ENCODE measurements at regions not wholly inside any gene's neighbourhood (a gene's known extent, or its start where the extent isn't known, plus 50 kb on each side); places are given as distances from the start of the nearest gene placed in this dataset.

DNA sequence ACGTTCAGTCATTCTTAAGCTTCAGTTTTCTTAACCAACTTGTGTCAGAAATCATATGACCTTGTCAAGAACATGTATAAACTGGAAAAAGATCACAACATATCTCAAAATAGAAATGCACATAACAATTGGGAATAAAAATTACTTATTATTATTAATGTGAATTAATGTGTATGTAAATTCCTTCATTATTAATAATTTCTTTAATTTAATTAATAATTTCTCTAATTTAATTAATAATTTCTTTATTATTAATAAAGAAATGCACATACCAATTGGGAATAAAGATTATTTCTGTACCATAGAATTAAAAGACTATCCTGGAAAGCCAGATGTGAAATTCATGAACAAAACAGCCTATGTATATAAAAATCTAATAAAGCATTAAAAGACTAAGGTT is 718.5 kb upstream of the PCDH7 start:
- no peak for TF ChIP-seq SIN3A (IDR thresholded peaks at IDR 0.05; ENCODE audit: borderline replicate concordance, insufficient read depth, low read length)
- TF ChIP-seq, protein P1, sequence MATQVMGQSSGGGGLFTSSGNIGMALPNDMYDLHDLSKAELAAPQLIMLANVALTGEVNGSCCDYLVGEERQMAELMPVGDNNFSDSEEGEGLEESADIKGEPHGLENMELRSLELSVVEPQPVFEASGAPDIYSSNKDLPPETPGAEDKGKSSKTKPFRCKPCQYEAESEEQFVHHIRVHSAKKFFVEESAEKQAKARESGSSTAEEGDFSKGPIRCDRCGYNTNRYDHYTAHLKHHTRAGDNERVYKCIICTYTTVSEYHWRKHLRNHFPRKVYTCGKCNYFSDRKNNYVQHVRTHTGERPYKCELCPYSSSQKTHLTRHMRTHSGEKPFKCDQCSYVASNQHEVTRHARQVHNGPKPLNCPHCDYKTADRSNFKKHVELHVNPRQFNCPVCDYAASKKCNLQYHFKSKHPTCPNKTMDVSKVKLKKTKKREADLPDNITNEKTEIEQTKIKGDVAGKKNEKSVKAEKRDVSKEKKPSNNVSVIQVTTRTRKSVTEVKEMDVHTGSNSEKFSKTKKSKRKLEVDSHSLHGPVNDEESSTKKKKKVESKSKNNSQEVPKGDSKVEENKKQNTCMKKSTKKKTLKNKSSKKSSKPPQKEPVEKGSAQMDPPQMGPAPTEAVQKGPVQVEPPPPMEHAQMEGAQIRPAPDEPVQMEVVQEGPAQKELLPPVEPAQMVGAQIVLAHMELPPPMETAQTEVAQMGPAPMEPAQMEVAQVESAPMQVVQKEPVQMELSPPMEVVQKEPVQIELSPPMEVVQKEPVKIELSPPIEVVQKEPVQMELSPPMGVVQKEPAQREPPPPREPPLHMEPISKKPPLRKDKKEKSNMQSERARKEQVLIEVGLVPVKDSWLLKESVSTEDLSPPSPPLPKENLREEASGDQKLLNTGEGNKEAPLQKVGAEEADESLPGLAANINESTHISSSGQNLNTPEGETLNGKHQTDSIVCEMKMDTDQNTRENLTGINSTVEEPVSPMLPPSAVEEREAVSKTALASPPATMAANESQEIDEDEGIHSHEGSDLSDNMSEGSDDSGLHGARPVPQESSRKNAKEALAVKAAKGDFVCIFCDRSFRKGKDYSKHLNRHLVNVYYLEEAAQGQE (IDR thresholded peaks at IDR 0.05; ENCODE audit: insufficient read depth in 1 of 2, low read depth in 2 of 2, low read length in 2 of 2): no peak

Measured in PFSK-1 (cell line).